Endothelial cell of umbilical vein (primary cell): ENCODE measurements at regions not wholly inside any gene's neighbourhood (a gene's known extent, or its start where the extent isn't known, plus 50 kb on each side); places are given as distances from the start of the nearest gene placed in this dataset.

Experiments
- BruUV-seq: library from RNA; stranded (reverse); fragments of 400-500 nt; replicated peaks from 2 replicates; lab custom pipeline; 2021; lab: Mats Ljungman, UMichigan
- CTCF ChIA-PET: fragments of 300-600, 350-600 bp; sonication (Branson Sonifier 250); formaldehyde crosslinking; loops from one replicate; lab custom pipeline; 2021; ENCODE audit warnings: antibody characterized with exemption, inconsistent platforms; lab: Charles Lee
- POLR2A ChIA-PET: fragments of 300-600, 350-600 bp; sonication (Branson Sonifier 250); formaldehyde crosslinking; loops from one replicate; lab custom pipeline; 2021; ENCODE audit warnings: antibody characterized with exemption, inconsistent platforms; lab: Charles Lee
- DNase-seq: peaks from one replicate; pipeline ENCODE4 v3.0.0-alpha.2; 2011; ENCODE audit warnings: low read depth, low spot score
- FAIRE-seq: peaks from 2 replicates; lab custom pipeline; 2011; peaks lifted over from hg19 to GRCh38; lab: Jason Lieb, UNC
- H2AFZ ChIP-seq: 2 replicates; pipeline ENCODE4 v1.6.0; 2012; ENCODE audit warnings: low read depth, low read length, control low read depth, inconsistent platforms
- H3K27ac ChIP-seq: 2 replicates; pipeline ENCODE4 v1.5.1; 2011; ENCODE audit warnings: low read depth, mild to moderate bottlenecking, control low read depth, low read length, moderate library complexity; ENCODE audit not compliant: insufficient read depth
- H3K27me3 ChIP-seq, 2 experiments: 2 replicates each; pipeline versions ENCODE4 v1.6.0 to v1.6.1; 2011; ENCODE audit warnings: low read length in 2 of 2, mixed read lengths in 1 of 2; ENCODE audit not compliant: control insufficient read depth in 2 of 2, insufficient read depth in 2 of 2
- H3K36me3 ChIP-seq, 2 experiments: 2 replicates in 1 of 2; 3 replicates in 1 of 2; pipeline ENCODE4 v1.5.1; 2011; ENCODE audit warnings: low read length in 2 of 2, mild to moderate bottlenecking in 1 of 2, moderate library complexity in 1 of 2; ENCODE audit not compliant: control insufficient read depth in 2 of 2, insufficient read depth in 2 of 2; ENCODE audit errors: extremely low read depth in 1 of 2
- H3K4me1 ChIP-seq: 3 replicates; pipeline ENCODE4 v1.5.1; 2011; ENCODE audit warnings: mild to moderate bottlenecking, low read length; ENCODE audit not compliant: control insufficient read depth, insufficient read depth; ENCODE audit errors: extremely low read depth
- H3K4me2 ChIP-seq: 2 replicates; pipeline ENCODE4 v1.6.1; 2011; ENCODE audit warnings: low read length, control low read depth, mixed read lengths; ENCODE audit not compliant: insufficient read depth
- H3K4me3 ChIP-seq, 3 experiments: fragments of 200-600 bp in 1 of 3; sonication (generic), shearing (Covaris generic) in 1 of 3; replicated peaks in 1 of 3; 2 replicates each; pipeline ENCODE4 v1.5.1; 2011 to 2016; ENCODE audit warnings: control low read depth in 3 of 3, low read length in 3 of 3, mild to moderate bottlenecking in 2 of 3, inconsistent platforms in 1 of 3, low read depth in 1 of 3, moderate library complexity in 1 of 3; ENCODE audit not compliant: insufficient read depth in 1 of 3
- H3K79me2 ChIP-seq: 2 replicates; pipeline ENCODE4 v1.6.0; 2012; ENCODE audit warnings: low read length, inconsistent platforms; ENCODE audit not compliant: control insufficient read depth, insufficient read depth
- H3K9ac ChIP-seq: replicated peaks from 2 replicates; pipeline ENCODE3; 2011; ENCODE audit warnings: low read length, control low read depth; ENCODE audit not compliant: insufficient read depth; ENCODE audit errors: extremely low read depth
- H3K9me1 ChIP-seq: replicated peaks from 3 replicates; pipeline ENCODE4 v1.6.0; 2011; ENCODE audit warnings: mild to moderate bottlenecking, low read length; ENCODE audit not compliant: control insufficient read depth, insufficient read depth; ENCODE audit errors: extremely low read depth
- H3K9me3 ChIP-seq: replicated peaks from 2 replicates; pipeline ENCODE4 v1.5.1; 2012; ENCODE audit warnings: low read length, inconsistent platforms; ENCODE audit not compliant: control insufficient read depth, insufficient read depth
- H4K20me1 ChIP-seq: replicated peaks from 2 replicates; pipeline ENCODE3; 2011; ENCODE audit warnings: mild to moderate bottlenecking, low read length; ENCODE audit not compliant: control insufficient read depth, insufficient read depth; ENCODE audit errors: extremely low read depth
- CTCF ChIP-seq, 2 donors: IDR thresholded peaks; 1 replicate in 1 of 2; 2 replicates in 1 of 2; pipeline ENCODE4 v1.5.1; 2011; ENCODE audit warnings: low read length in 2 of 2, mild to moderate bottlenecking in 2 of 2, moderate library complexity in 2 of 2, control low read depth in 1 of 2, inconsistent platforms in 1 of 2, low read depth in 1 of 2; ENCODE audit not compliant: insufficient read depth in 1 of 2; ENCODE audit errors: extremely low read depth in 1 of 2
- EZH2 ChIP-seq: IDR thresholded peaks from 2 replicates; pipeline ENCODE4 v1.6.1; 2012; ENCODE audit warnings: borderline replicate concordance, low read depth, mild to moderate bottlenecking, moderate library complexity, low read length, inconsistent platforms; ENCODE audit not compliant: severe bottlenecking
- FOS ChIP-seq: IDR thresholded peaks from 2 replicates; pipeline ENCODE4 v1.6.1; 2011; ENCODE audit warnings: mild to moderate bottlenecking, low read length, moderate library complexity, borderline replicate concordance; ENCODE audit not compliant: insufficient read depth
- GATA2 ChIP-seq: IDR thresholded peaks from 2 replicates; pipeline ENCODE4 v1.7.0; 2011; ENCODE audit warnings: low read depth, mild to moderate bottlenecking, moderate library complexity, mixed read lengths, low read length; ENCODE audit not compliant: insufficient read length, insufficient read depth
- JUN ChIP-seq: IDR thresholded peaks from 2 replicates; pipeline ENCODE4 v1.6.1; 2011; ENCODE audit warnings: borderline replicate concordance, low read depth; ENCODE audit not compliant: insufficient read length, insufficient read depth
- MAX ChIP-seq: IDR thresholded peaks from 2 replicates; pipeline ENCODE4 v1.6.1; 2011; ENCODE audit not compliant: insufficient read depth, insufficient read length
- MYC ChIP-seq: IDR thresholded peaks from one replicate; pipeline ENCODE4 v1.6.1; 2011; ENCODE audit warnings: mild to moderate bottlenecking, low read depth, low read length
- POLR2A ChIP-seq: IDR thresholded peaks from 2 replicates; pipeline ENCODE4 v1.6.1; 2012; ENCODE audit warnings: low read depth, mild to moderate bottlenecking, control low read depth, low read length
- POLR2AphosphoS5 ChIP-seq: IDR thresholded peaks from 2 replicates; pipeline ENCODE4 v1.6.1; 2012; ENCODE audit warnings: low read depth, mild to moderate bottlenecking, control low read depth, low read length, moderate library complexity; ENCODE audit not compliant: insufficient read depth
- dilution Hi-C: fragments of 300-500 bp; cut with MboI; formaldehyde crosslinking; loops from one replicate; pipeline ENCODE4 v1.15.0; 2019; ENCODE audit warnings: low sequenced_read_pairs; ENCODE audit not compliant: extremely low pct_ligation_motif_present
- intact Hi-C: fragments of 100-400 bp; cut with micrococcal nuclease; formaldehyde crosslinking; loops from one replicate; pipeline ENCODE4 v1.10.0; 2022

- Histone ChIP-seq H4K20me1 (no peaks in the 10 kb centered on the region), H3K4me3 (no peak overlapping the region), H3K4me2 (no peak overlapping the region), H3K36me3 (no peaks in the 10 kb centered on the region), H3K79me2 (no peaks in the 10 kb centered on the region), H3K9me1 (no peaks in the 10 kb centered on the region), H2AFZ (no peak overlapping the region), H3K9ac (no peak overlapping the region), H3K27me3 (no peaks in the 10 kb centered on the region), H3K4me1 (peaks cover 15% of the 10 kb centered on the region), H3K27ac (no peak overlapping the region), H3K9me3 (no peaks in the 10 kb centered on the region)
- peak; percentile 2 for DNase-seq
- CTCF ChIA-PET: interaction anchor here (0.9 kb wide), 1 partner anchor 10 kb away, joined by 3 read pairs; no protein-coding TSS in a partner anchor
- dilution Hi-C loops: no loop called here
- no peak for FAIRE-seq
- POLR2A ChIA-PET: no interaction called here
- intact Hi-C loops: no loop called here
- TF ChIP-seq MAX: no peak
- TF ChIP-seq JUN: no peak
- TF ChIP-seq FOS: no peak
- no peak for TF ChIP-seq MYC
- no peak for TF ChIP-seq CTCF (IDR thresholded peaks at IDR 0.05; ENCODE audit: extremely low read depth in 1 of 2, insufficient read depth in 1 of 2, low read depth in 1 of 2, low read length in 2 of 2)
- TF ChIP-seq POLR2A: no peak
- no peak for TF ChIP-seq EZH2
- TF ChIP-seq GATA2: no peak
- no peak for TF ChIP-seq POLR2AphosphoS5
- no TSS peak for BruUV-seq
Measured at GRCh38 chr1:173332026-173332425, 124.9 kb upstream of the TNFSF4 start.
